K562 (cell line): ENCODE measurements at regions not wholly inside any gene's neighbourhood (a gene's known extent, or its start where the extent isn't known, plus 50 kb on each side); places are given as distances from the start of the nearest gene placed in this dataset.

ENCODE experiments used
- ATAC-seq: fragments of 200-7000 bp; cut with Tn5 transposase; 3 replicates; pipeline ENCODE4 v1.9.1; 2020; ENCODE audit warnings: moderate library complexity
- BruUV-seq: library from RNA; stranded (reverse); fragments of 400-500 nt; replicated peaks from 2 replicates; lab custom pipeline; 2021; lab: Mats Ljungman, UMichigan
- CTCF ChIA-PET: fragments of 300-600 bp; formaldehyde crosslinking; extraction: SDS; loops from one replicate; lab custom pipeline; 2021; ENCODE audit warnings: low intra/inter-chr PET ratio; lab: Yijun Ruan, JAX
- POLR2A ChIA-PET: fragments of 300-600, 350-650 bp; sonication (Branson Sonifier 250); formaldehyde crosslinking; extraction: SDS; loops from one replicate; lab custom pipeline; 2021; ENCODE audit warnings: antibody characterized with exemption, inconsistent platforms; lab: Yijun Ruan, JAX
- DNase-seq, 4 experiments: peaks; one replicate each; pipeline versions ENCODE4 v3.0.0 to v3.0.0-alpha.2; 2011 to 2018; ENCODE audit warnings: low spot score in 3 of 4, mixed read lengths in 3 of 4; ENCODE audit errors: extremely low read depth in 1 of 4
- FAIRE-seq: peaks from 2 replicates; lab custom pipeline; 2011; peaks lifted over from hg19 to GRCh38; lab: Jason Lieb, UNC
- H2AFZ ChIP-seq: 2 replicates; pipeline ENCODE4 v1.6.0; 2011; ENCODE audit warnings: low read depth, low read length, control low read depth, inconsistent platforms
- H3K27ac ChIP-seq: fragments of 200-600 bp; 3 replicates; pipeline ENCODE4 v1.8.0; 2011; ENCODE audit warnings: low read depth, mild to moderate bottlenecking, control low read depth, inconsistent platforms, low read length, moderate library complexity, mixed read lengths; ENCODE audit errors: extremely low read depth
- H3K27me3 ChIP-seq, 2 experiments: fragments of 300-600 bp in 1 of 2; 2 replicates in 1 of 2; 3 replicates in 1 of 2; pipeline versions ENCODE4 v1.6.0 to v1.8.0; 2011; ENCODE audit warnings: inconsistent platforms in 2 of 2, low read length in 2 of 2, mild to moderate bottlenecking in 1 of 2, mixed read lengths in 1 of 2, moderate library complexity in 1 of 2; ENCODE audit not compliant: control insufficient read depth in 2 of 2, insufficient read depth in 2 of 2
- H3K36me3 ChIP-seq: fragments of 300-600 bp; 3 replicates; pipeline ENCODE4 v1.8.0; 2011; ENCODE audit warnings: mild to moderate bottlenecking, low read length, inconsistent platforms; ENCODE audit not compliant: control insufficient read depth, insufficient read depth
- H3K4me1 ChIP-seq, 2 experiments: fragments of 200-600 bp in 1 of 2; replicated peaks in 1 of 2; 2 replicates in 1 of 2; 3 replicates in 1 of 2; pipeline versions ENCODE4 v1.5.1 to v1.8.0; 2011; ENCODE audit warnings: inconsistent platforms in 2 of 2, low read length in 2 of 2, mild to moderate bottlenecking in 1 of 2, mixed read lengths in 1 of 2, moderate library complexity in 1 of 2; ENCODE audit not compliant: control insufficient read depth in 2 of 2, insufficient read depth in 2 of 2
- H3K4me2 ChIP-seq: 2 replicates; pipeline ENCODE4 v1.6.1; 2011; ENCODE audit warnings: low read length, control low read depth, inconsistent platforms, mixed read lengths; ENCODE audit not compliant: insufficient read depth
- H3K4me3 ChIP-seq: fragments of 200-600 bp; sonication (generic), shearing (Covaris generic); 2 replicates; pipeline ENCODE4 v1.5.1; 2016; ENCODE audit warnings: control low read depth, inconsistent platforms
- H3K79me2 ChIP-seq: fragments of 200-600 bp; 3 replicates; pipeline ENCODE4 v1.8.0; 2011; ENCODE audit warnings: low read length, inconsistent platforms; ENCODE audit not compliant: control insufficient read depth, insufficient read depth
- H3K9ac ChIP-seq, 2 experiments: 2 replicates each; pipeline versions ENCODE4 v1.6.0 to v1.6.1; 2011; ENCODE audit warnings: low read depth in 2 of 2, low read length in 2 of 2, control low read depth in 1 of 2, inconsistent platforms in 1 of 2, mild to moderate bottlenecking in 1 of 2, mixed read lengths in 1 of 2; ENCODE audit not compliant: insufficient read depth in 1 of 2
- H3K9me1 ChIP-seq: one replicate; pipeline ENCODE4 v1.6.0; 2011; ENCODE audit warnings: inconsistent platforms, mild to moderate bottlenecking, low read length, moderate library complexity; ENCODE audit not compliant: control insufficient read depth, insufficient read depth
- H3K9me3 ChIP-seq: replicated peaks from 2 replicates; pipeline ENCODE4 v1.5.1; 2011; ENCODE audit warnings: low read depth, low read length, inconsistent platforms; ENCODE audit not compliant: control insufficient read depth, insufficient read depth
- H4K20me1 ChIP-seq: replicated peaks from 2 replicates; pipeline ENCODE4 v1.6.1; 2011; ENCODE audit warnings: low read length, inconsistent platforms, mixed read lengths; ENCODE audit not compliant: control insufficient read depth, insufficient read depth
- BRF1 ChIP-seq: IDR thresholded peaks from 3 replicates; pipeline ENCODE4 v1.6.1; 2011; ENCODE audit warnings: borderline replicate concordance, mild to moderate bottlenecking; ENCODE audit not compliant: insufficient read length; ENCODE audit errors: extremely low read depth
- C11orf30 ChIP-seq: fragments of 450-650 bp; IDR thresholded peaks from 2 replicates; pipeline ENCODE4 v1.6.1; 2016; ENCODE audit warnings: low read depth, mild to moderate bottlenecking
- DMBX1 ChIP-seq: fragments of 250-450 bp; sonication (Bioruptor Pico); IDR thresholded peaks from 2 replicates; pipeline ENCODE4 v1.8.0; 2022; ENCODE audit warnings: inconsistent platforms, mild to moderate bottlenecking, moderate library complexity, borderline replicate concordance
- ETS2 ChIP-seq: IDR thresholded peaks from 2 replicates; pipeline ENCODE4 v1.6.1; 2016; ENCODE audit warnings: borderline replicate concordance, missing genetic modification characterization, mild to moderate bottlenecking, moderate library complexity, missing compliant biosample characterization; ENCODE audit not compliant: poor library complexity, severe bottlenecking
- FOXA3 ChIP-seq, 2 experiments: fragments of 450-650 bp in 1 of 2; sonication (generic) in 1 of 2; formaldehyde crosslinking; IDR thresholded peaks in 1 of 2; conservative IDR thresholded peaks in 1 of 2; 2 replicates each; pipeline versions ENCODE4 v1.4.0 to v1.8.0; 2020 to 2022; ENCODE audit warnings: mild to moderate bottlenecking in 2 of 2, missing genetic modification reagents in 1 of 2
- FOXJ3 ChIP-seq: sonication (generic); formaldehyde crosslinking; IDR thresholded peaks from 2 replicates; pipeline ENCODE4 v1.4.0; 2020; ENCODE audit warnings: mild to moderate bottlenecking, missing genetic modification reagents
- HIVEP1 ChIP-seq: fragments of 250-450 bp; sonication (Bioruptor Pico); IDR thresholded peaks from 2 replicates; pipeline ENCODE4 v1.4.0; 2020; ENCODE audit warnings: mild to moderate bottlenecking
- LCOR ChIP-seq: sonication (generic); formaldehyde crosslinking; IDR thresholded peaks from 2 replicates; pipeline ENCODE4 v1.8.0; 2022; ENCODE audit warnings: mild to moderate bottlenecking, missing genetic modification reagents
- MAFK ChIP-seq: IDR thresholded peaks from 2 replicates; pipeline ENCODE4 v1.6.1; 2011; ENCODE audit warnings: low read length, improper control_type of control experiment
- MTF1 ChIP-seq: fragments of 250-450 bp; sonication (Bioruptor Pico); IDR thresholded peaks from 2 replicates; pipeline ENCODE4 v1.9.0; 2021; ENCODE audit warnings: moderate library complexity, mild to moderate bottlenecking, inconsistent platforms, borderline replicate concordance
- NFRKB ChIP-seq: fragments of 450-650 bp; IDR thresholded peaks from 2 replicates; pipeline ENCODE4 v1.6.1; 2016; ENCODE audit warnings: low read depth
- POU5F1 ChIP-seq: fragments of 150-350 bp; IDR thresholded peaks from 2 replicates; pipeline ENCODE4 v1.6.1; 2014; ENCODE audit warnings: borderline replicate concordance, low read length, low read depth, mild to moderate bottlenecking; ENCODE audit not compliant: partially characterized antibody
- SRSF9 ChIP-seq: fragments of 200-400 bp; formaldehyde crosslinking; IDR thresholded peaks from 2 replicates; pipeline ENCODE4 v1.6.1; 2017; ENCODE audit warnings: low read depth, low read length, borderline replicate concordance
- TFAM ChIP-seq: fragments of 250-450 bp; sonication (Bioruptor Pico); conservative IDR thresholded peaks from 2 replicates; pipeline ENCODE4 v1.5.0; 2021; ENCODE audit warnings: mild to moderate bottlenecking, moderate library complexity
- TRIM28 ChIP-seq: fragments of 450-650 bp; IDR thresholded peaks from 2 replicates; pipeline ENCODE4 v1.6.1; 2017
- ZBED1 ChIP-seq: IDR thresholded peaks from 2 replicates; pipeline ENCODE4 v1.6.1; 2014
- ZNF165 ChIP-seq: fragments of 250-450 bp; sonication (Bioruptor Pico); IDR thresholded peaks from 2 replicates; pipeline ENCODE4 v1.4.0; 2020; ENCODE audit warnings: borderline replicate concordance
- ZNF316 ChIP-seq: fragments of 450-650 bp; IDR thresholded peaks from 2 replicates; pipeline ENCODE4 v1.6.1; 2016
- ZNF561 ChIP-seq: fragments of 450-650 bp; formaldehyde crosslinking; conservative IDR thresholded peaks from 2 replicates; pipeline ENCODE4 v1.4.0; 2020; ENCODE audit warnings: mild to moderate bottlenecking, moderate library complexity
- ZNF76 ChIP-seq: fragments of 250-450 bp; sonication (Bioruptor Pico); IDR thresholded peaks from 2 replicates; pipeline ENCODE4 v1.4.0; 2020; ENCODE audit warnings: mild to moderate bottlenecking, moderate library complexity, borderline replicate concordance
- in situ Hi-C: fragments of 300-500 bp; cut with MboI; formaldehyde crosslinking; loops from 4 replicates; pipeline ENCODE4 v1.15.0; 2018; ENCODE audit warnings: inconsistent platforms, mixed read lengths
- intact Hi-C: fragments of 100-400 bp; cut with micrococcal nuclease; formaldehyde crosslinking; loops from 2 replicates; pipeline ENCODE4 v1.14.2; 2022
- TF ChIP-seq, protein P1 (sequence below): fragments of 250-450 bp; sonication (Bioruptor Pico); IDR thresholded peaks from 2 replicates; pipeline ENCODE4 v1.9.0; 2021; ENCODE audit warnings: mild to moderate bottlenecking, inconsistent platforms
- TF ChIP-seq, protein P2 (sequence below): IDR thresholded peaks from 2 replicates; pipeline ENCODE4 v1.6.1; 2016; ENCODE audit warnings: missing genetic modification characterization, missing compliant biosample characterization

GRCh38 chr6:122861594-122861993, 72.5 kb downstream of the SMPDL3A start (continued):
- TF ChIP-seq ZNF165 (CRISPR knock-in tag) (no peak), DMBX1 (CRISPR knock-in tag) (no peak), LCOR (CRISPR knock-in tag) (no peak), FOXJ3 (CRISPR knock-in tag) (no peak), SRSF9 (no peak), POU5F1 (no peak), TFAM (no peak)

- ChIA-PET CTCF (no interaction called here), POLR2A (no interaction called here)
- H3K36me3 ChIP-seq = no peaks in the 10 kb centered on the region
- BruUV-seq = no TSS peak
- no peak for FAIRE-seq
- no peaks in the 10 kb centered on the region for H3K79me2 ChIP-seq
- H3K27me3 ChIP-seq = no peaks in the 10 kb centered on the region
- no peaks in the 10 kb centered on the region for H3K9me1 ChIP-seq
- no peaks in the 10 kb centered on the region for H4K20me1 ChIP-seq
- H3K4me2 ChIP-seq = no peak overlapping the region
- ATAC-seq = no peak
- no peak overlapping the region for H3K9ac ChIP-seq
- no peak overlapping the region for H2AFZ ChIP-seq
- no peaks in the 10 kb centered on the region for H3K9me3 ChIP-seq
- intact Hi-C loops (loop anchor here (2.0 to 10.0 kb wide), 3 partner anchors 127 to 849 kb away; partner anchors contain the start of gene CLVS2), in situ Hi-C loops (no loop called here)
- H3K27ac ChIP-seq = no peak overlapping the region
- H3K4me1 ChIP-seq = no peaks in the 10 kb centered on the region
- no peak overlapping the region for H3K4me3 ChIP-seq
- no peak for DNase-seq
- TF ChIP-seq ZBED1 (no peak), C11orf30 (0 out of 2 replicates have a peak, but pooled peaks have one; percentile 11), BRF1 (no peak), TRIM28 (no peak), MAFK (peak; percentile 14; the same call in 1 of the 2 replicates), ZNF316 (peak; percentile 16; the same call in 1 of the 2 replicates), ETS2 (tag) (no peak), MTF1 (CRISPR knock-in tag) (no peak), ZNF76 (CRISPR knock-in tag) (no peak), NFRKB (no peak), HIVEP1 (CRISPR knock-in tag) (no peak), FOXA3 (CRISPR knock-in tag; conservative IDR thresholded peaks at IDR 0.05 in 1 of 2, IDR thresholded peaks at IDR 0.05 in 1 of 2) (no peak), ZNF561 (CRISPR knock-in tag) (no peak)
- TF ChIP-seq, protein P1, sequence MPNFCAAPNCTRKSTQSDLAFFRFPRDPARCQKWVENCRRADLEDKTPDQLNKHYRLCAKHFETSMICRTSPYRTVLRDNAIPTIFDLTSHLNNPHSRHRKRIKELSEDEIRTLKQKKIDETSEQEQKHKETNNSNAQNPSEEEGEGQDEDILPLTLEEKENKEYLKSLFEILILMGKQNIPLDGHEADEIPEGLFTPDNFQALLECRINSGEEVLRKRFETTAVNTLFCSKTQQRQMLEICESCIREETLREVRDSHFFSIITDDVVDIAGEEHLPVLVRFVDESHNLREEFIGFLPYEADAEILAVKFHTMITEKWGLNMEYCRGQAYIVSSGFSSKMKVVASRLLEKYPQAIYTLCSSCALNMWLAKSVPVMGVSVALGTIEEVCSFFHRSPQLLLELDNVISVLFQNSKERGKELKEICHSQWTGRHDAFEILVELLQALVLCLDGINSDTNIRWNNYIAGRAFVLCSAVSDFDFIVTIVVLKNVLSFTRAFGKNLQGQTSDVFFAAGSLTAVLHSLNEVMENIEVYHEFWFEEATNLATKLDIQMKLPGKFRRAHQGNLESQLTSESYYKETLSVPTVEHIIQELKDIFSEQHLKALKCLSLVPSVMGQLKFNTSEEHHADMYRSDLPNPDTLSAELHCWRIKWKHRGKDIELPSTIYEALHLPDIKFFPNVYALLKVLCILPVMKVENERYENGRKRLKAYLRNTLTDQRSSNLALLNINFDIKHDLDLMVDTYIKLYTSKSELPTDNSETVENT (CRISPR knock-in tag) = no peak
- TF ChIP-seq, protein P2, sequence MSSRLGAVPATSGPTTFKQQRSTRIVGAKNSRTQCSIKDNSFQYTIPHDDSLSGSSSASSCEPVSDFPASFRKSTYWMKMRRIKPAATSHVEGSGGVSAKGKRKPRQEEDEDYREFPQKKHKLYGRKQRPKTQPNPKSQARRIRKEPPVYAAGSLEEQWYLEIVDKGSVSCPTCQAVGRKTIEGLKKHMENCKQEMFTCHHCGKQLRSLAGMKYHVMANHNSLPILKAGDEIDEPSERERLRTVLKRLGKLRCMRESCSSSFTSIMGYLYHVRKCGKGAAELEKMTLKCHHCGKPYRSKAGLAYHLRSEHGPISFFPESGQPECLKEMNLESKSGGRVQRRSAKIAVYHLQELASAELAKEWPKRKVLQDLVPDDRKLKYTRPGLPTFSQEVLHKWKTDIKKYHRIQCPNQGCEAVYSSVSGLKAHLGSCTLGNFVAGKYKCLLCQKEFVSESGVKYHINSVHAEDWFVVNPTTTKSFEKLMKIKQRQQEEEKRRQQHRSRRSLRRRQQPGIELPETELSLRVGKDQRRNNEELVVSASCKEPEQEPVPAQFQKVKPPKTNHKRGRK (tag) = no peak
Measured at GRCh38 chr6:122868137-122868536, 79.1 kb downstream of the SMPDL3A start.
